ENCODE measurements at regions not wholly inside any gene's neighbourhood (a gene's known extent, or its start where the extent isn't known, plus 50 kb on each side); places are given as distances from the start of the nearest gene placed in this dataset.

DNA sequence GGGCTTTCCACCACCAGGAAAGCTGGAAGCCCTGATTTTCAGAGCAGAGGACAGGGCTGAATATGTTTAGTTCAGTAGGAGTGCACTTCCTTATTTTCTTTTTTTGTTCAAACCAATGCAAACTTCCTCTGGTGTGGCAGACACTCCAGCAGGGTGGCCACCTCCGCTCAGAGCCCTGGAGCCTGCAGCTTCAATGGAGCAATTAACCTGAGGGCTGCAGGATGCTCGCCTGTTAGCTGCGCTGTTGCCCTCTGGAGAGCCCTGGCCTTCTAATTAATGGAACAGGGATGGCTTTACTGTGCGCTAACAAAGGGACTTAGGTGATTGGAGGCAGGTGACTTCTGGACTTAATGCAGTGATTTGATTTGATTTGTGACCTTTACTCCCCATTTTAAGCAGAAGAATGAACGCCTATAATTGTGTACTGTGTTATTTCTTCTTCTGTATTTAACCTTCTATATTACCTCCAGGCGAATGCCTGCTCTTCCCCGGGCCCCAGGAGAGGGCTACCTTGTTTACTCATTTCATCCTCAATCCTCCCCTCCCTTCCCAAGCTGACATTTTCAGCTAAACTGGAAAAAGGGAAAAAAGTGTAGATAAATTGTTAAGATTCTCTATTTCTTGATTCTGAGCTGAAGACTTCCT is 123.0 kb upstream of the CTBP2 start:
- DNase-seq (ENCODE audit: low spot score), result no peak
- Histone ChIP-seq H3K36me3 (ENCODE audit: insufficient read depth, low read length) (no peaks in the 10 kb centered on the region), H3K4me2 (ENCODE audit: low read length) (no peak overlapping the region), H4K20me1 (ENCODE audit: insufficient read depth, low read length) (no peaks in the 10 kb centered on the region), H3K9me2 (ENCODE audit: insufficient read depth, low read length) (no peaks in the 10 kb centered on the region), H2AFZ (ENCODE audit: low read length) (no peak overlapping the region), H3K9me3 (ENCODE audit: low read length) (no peaks in the 10 kb centered on the region), H3K4me1 (ENCODE audit: insufficient read depth, low read length, poor library complexity, severe bottlenecking) (no peaks in the 10 kb centered on the region), H3K79me2 (ENCODE audit: insufficient read depth, low read depth, low read length) (no peaks in the 10 kb centered on the region), H3K27ac (ENCODE audit: low read depth, low read length, poor library complexity, severe bottlenecking) (no peak overlapping the region), H3K4me3 (ENCODE audit: low read depth, low read length, poor library complexity, severe bottlenecking) (no peak overlapping the region)
- BruUV-seq (replicated peaks), result no TSS peak
- TF ChIP-seq, protein P1, sequence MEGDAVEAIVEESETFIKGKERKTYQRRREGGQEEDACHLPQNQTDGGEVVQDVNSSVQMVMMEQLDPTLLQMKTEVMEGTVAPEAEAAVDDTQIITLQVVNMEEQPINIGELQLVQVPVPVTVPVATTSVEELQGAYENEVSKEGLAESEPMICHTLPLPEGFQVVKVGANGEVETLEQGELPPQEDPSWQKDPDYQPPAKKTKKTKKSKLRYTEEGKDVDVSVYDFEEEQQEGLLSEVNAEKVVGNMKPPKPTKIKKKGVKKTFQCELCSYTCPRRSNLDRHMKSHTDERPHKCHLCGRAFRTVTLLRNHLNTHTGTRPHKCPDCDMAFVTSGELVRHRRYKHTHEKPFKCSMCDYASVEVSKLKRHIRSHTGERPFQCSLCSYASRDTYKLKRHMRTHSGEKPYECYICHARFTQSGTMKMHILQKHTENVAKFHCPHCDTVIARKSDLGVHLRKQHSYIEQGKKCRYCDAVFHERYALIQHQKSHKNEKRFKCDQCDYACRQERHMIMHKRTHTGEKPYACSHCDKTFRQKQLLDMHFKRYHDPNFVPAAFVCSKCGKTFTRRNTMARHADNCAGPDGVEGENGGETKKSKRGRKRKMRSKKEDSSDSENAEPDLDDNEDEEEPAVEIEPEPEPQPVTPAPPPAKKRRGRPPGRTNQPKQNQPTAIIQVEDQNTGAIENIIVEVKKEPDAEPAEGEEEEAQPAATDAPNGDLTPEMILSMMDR (conservative IDR thresholded peaks at IDR 0.05; ENCODE audit: low read length), result no peak
- no peak for TF ChIP-seq EZH2phosphoT487 (IDR thresholded peaks at IDR 0.05; ENCODE audit: borderline replicate concordance, low read depth, low read length)
- ChIA-PET CTCF (ENCODE audit: unreplicated experiment) (no interaction called here), POLR2A (no interaction called here)
- intact Hi-C loops (cut with micrococcal nuclease; ENCODE audit: unreplicated experiment), result no loop called here

DNA sequence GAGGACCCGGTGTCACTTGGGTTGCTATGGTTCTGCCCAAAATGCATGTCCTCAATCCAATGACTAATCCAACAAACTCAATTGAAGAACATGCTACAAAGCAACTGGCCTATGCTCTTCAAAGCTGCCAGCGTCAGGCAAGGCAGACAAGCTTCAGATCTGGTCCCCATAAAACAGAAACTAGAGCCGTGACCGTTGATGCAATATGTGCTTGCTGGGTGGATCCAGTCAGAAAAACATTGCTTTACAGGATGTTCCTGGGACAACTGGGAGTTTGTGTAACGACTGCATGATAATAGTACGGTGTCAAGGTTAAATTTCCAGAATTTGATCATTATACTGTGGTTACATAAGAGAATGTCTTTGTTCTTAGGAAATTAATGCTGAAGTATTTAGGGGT is 120.7 kb upstream of the CTBP2 start:
- no peak overlapping the region for H2AFZ ChIP-seq (ENCODE audit: low read length)
- POLR2A ChIA-PET, result interaction anchor here (0.6 to 0.7 kb wide), 2 partner anchors 111 to 713 kb away, joined by 3 to 4 read pairs; no protein-coding TSS in a partner anchor
- H3K79me2 ChIP-seq (ENCODE audit: insufficient read depth, low read depth, low read length), result no peaks in the 10 kb centered on the region
- CTCF ChIA-PET (ENCODE audit: unreplicated experiment), result no interaction called here
- TF ChIP-seq EZH2phosphoT487 (IDR thresholded peaks at IDR 0.05; ENCODE audit: borderline replicate concordance, low read depth, low read length), result no peak
- TF ChIP-seq, protein P1 (conservative IDR thresholded peaks at IDR 0.05; ENCODE audit: low read length), result no peak
- DNase-seq (ENCODE audit: low spot score), result no peak
- H3K36me3 ChIP-seq (ENCODE audit: insufficient read depth, low read length), result no peaks in the 10 kb centered on the region
- H3K27ac ChIP-seq (ENCODE audit: low read depth, low read length, poor library complexity, severe bottlenecking), result no peak overlapping the region
- H3K4me3 ChIP-seq (ENCODE audit: low read depth, low read length, poor library complexity, severe bottlenecking), result no peak overlapping the region
- H4K20me1 ChIP-seq (ENCODE audit: insufficient read depth, low read length), result no peaks in the 10 kb centered on the region
- intact Hi-C loops (cut with micrococcal nuclease; ENCODE audit: unreplicated experiment), result no loop called here
- no peak overlapping the region for H3K4me2 ChIP-seq (ENCODE audit: low read length)
- BruUV-seq (replicated peaks), result no TSS peak
- H3K9me3 ChIP-seq (ENCODE audit: low read length), result no peaks in the 10 kb centered on the region
- H3K4me1 ChIP-seq (ENCODE audit: insufficient read depth, low read length, poor library complexity, severe bottlenecking), result no peaks in the 10 kb centered on the region
- H3K9me2 ChIP-seq (ENCODE audit: insufficient read depth, low read length), result no peaks in the 10 kb centered on the region

DNA sequence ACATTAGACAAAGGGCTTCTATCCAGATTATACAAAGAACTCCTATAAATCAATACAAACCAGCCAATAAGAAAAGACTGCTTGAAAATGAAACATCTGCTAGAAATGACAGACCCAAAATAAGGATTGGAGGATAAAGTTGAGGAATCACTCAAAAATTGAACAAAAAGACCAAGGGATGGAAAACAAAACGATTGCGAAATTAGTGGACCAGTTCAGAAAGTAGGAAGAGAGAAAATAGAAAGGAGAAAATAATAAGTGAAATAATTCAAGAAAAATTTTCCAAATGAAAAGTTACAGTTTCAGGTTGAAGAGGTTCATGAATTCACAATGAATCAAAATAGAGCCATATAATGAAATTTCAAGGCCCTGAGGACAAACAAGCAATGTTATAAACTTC is 115.8 kb upstream of the CTBP2 start:
- Histone ChIP-seq H3K9me3 (ENCODE audit: low read length) (no peaks in the 10 kb centered on the region), H4K20me1 (ENCODE audit: insufficient read depth, low read length) (no peaks in the 10 kb centered on the region), H3K4me3 (ENCODE audit: low read depth, low read length, poor library complexity, severe bottlenecking) (no peak overlapping the region), H3K9me2 (ENCODE audit: insufficient read depth, low read length) (no peaks in the 10 kb centered on the region), H3K36me3 (ENCODE audit: insufficient read depth, low read length) (no peaks in the 10 kb centered on the region), H2AFZ (ENCODE audit: low read length) (no peak overlapping the region), H3K27ac (ENCODE audit: low read depth, low read length, poor library complexity, severe bottlenecking) (no peak overlapping the region), H3K79me2 (ENCODE audit: insufficient read depth, low read depth, low read length) (no peaks in the 10 kb centered on the region), H3K4me1 (ENCODE audit: insufficient read depth, low read length, poor library complexity, severe bottlenecking) (no peaks in the 10 kb centered on the region), H3K4me2 (ENCODE audit: low read length) (no peak overlapping the region)
- no TSS peak for BruUV-seq (replicated peaks)
- DNase-seq (ENCODE audit: low spot score), result no peak
- TF ChIP-seq, protein P1 (conservative IDR thresholded peaks at IDR 0.05; ENCODE audit: low read length), result no peak
- no peak for TF ChIP-seq EZH2phosphoT487 (IDR thresholded peaks at IDR 0.05; ENCODE audit: borderline replicate concordance, low read depth, low read length)
- POLR2A ChIA-PET, result no interaction called here
- intact Hi-C loops (cut with micrococcal nuclease; ENCODE audit: unreplicated experiment), result no loop called here
- CTCF ChIA-PET (ENCODE audit: unreplicated experiment), result no interaction called here

All from OCI-LY7 (cell line).